Karpas-422 (cell line): ENCODE measurements at regions not wholly inside any gene's neighbourhood (a gene's known extent, or its start where the extent isn't known, plus 50 kb on each side); places are given as distances from the start of the nearest gene placed in this dataset.
"Not testable (repeated sequence)": the region's sequence is repeated elsewhere in the genome, so short reads cannot be mapped to it uniquely, and the experiment has no call there.

ENCODE experiments used
- DNase-seq: peaks from one replicate; pipeline ENCODE4 v3.0.0-alpha.2; 2015
- H2AFZ ChIP-seq: fragments of 200-600 bp; sonication (generic); 2 replicates; pipeline ENCODE4 v1.6.1; 2014; ENCODE audit warnings: antibody characterized with exemption, low read length, mixed read lengths
- H3K27ac ChIP-seq: fragments of 200-600 bp; sonication (generic); 2 replicates; pipeline ENCODE4 v1.5.1; 2014; ENCODE audit warnings: mild to moderate bottlenecking, low read length, moderate library complexity
- H3K27me3 ChIP-seq: fragments of 200-600 bp; sonication (generic); 2 replicates; pipeline ENCODE4 v1.6.1; 2014; ENCODE audit warnings: low read length, mixed read lengths
- H3K36me3 ChIP-seq: fragments of 200-600 bp; sonication (generic); 2 replicates; pipeline ENCODE4 v1.6.1; 2014; ENCODE audit warnings: low read length, mixed read lengths; ENCODE audit not compliant: insufficient read depth
- H3K4me1 ChIP-seq: fragments of 200-600 bp; sonication (generic); 2 replicates; pipeline ENCODE4 v1.6.1; 2014; ENCODE audit warnings: mild to moderate bottlenecking, low read length, mixed read lengths
- H3K4me2 ChIP-seq: fragments of 200-600 bp; sonication (generic); 2 replicates; pipeline ENCODE4 v1.6.1; 2014; ENCODE audit warnings: low read length, low read depth, mild to moderate bottlenecking; ENCODE audit not compliant: poor library complexity, severe bottlenecking
- H3K4me3 ChIP-seq: fragments of 200-600 bp; sonication (generic); 2 replicates; pipeline ENCODE4 v1.5.1; 2014; ENCODE audit warnings: mild to moderate bottlenecking, antibody characterized with exemption, low read length, mixed read lengths
- H3K79me2 ChIP-seq: fragments of 200-600 bp; sonication (generic); 2 replicates; pipeline ENCODE4 v1.6.1; 2014; ENCODE audit warnings: mild to moderate bottlenecking, low read length, mixed read lengths
- H3K9ac ChIP-seq: fragments of 200-600 bp; sonication (generic); 2 replicates; pipeline ENCODE4 v1.6.0; 2014; ENCODE audit warnings: low read length
- H3K9me2 ChIP-seq: fragments of 200-600 bp; sonication (generic), shearing (Covaris generic); replicated peaks from 2 replicates; pipeline ENCODE4 v1.6.0; 2014; ENCODE audit warnings: mild to moderate bottlenecking, low read length, moderate library complexity; ENCODE audit not compliant: insufficient read depth
- H3K9me3 ChIP-seq: fragments of 300-700, 200-600 bp; sonication (generic); 2 replicates; pipeline ENCODE4 v1.6.1; 2014; ENCODE audit warnings: low read length, mixed read lengths
- H4K20me1 ChIP-seq: fragments of 200-600 bp; sonication (generic); 2 replicates; pipeline ENCODE4 v1.6.1; 2014; ENCODE audit warnings: mild to moderate bottlenecking, antibody characterized with exemption, low read length, low read depth; ENCODE audit not compliant: insufficient read depth

GRCh38 chr13:82467626-82468025 lies 1414.6 kb downstream of the SLITRK1 start:
- H3K27ac ChIP-seq, result no peak overlapping the region
- no peak overlapping the region for H3K4me3 ChIP-seq
- H4K20me1 ChIP-seq, result no peaks in the 10 kb centered on the region
- no peaks in the 10 kb centered on the region for H3K79me2 ChIP-seq
- H3K4me1 ChIP-seq, result no peaks in the 10 kb centered on the region
- no peaks in the 10 kb centered on the region for H3K9me2 ChIP-seq
- H3K4me2 ChIP-seq, result no peak overlapping the region
- no peak overlapping the region for H2AFZ ChIP-seq
- no peaks in the 10 kb centered on the region for H3K36me3 ChIP-seq
- peaks cover 17% of the 10 kb centered on the region; the same call in 1 of the 2 replicates for H3K9me3 ChIP-seq
- H3K9ac ChIP-seq, result no peak overlapping the region
- DNase-seq, result no peak
- no peaks in the 10 kb centered on the region for H3K27me3 ChIP-seq

DNA sequence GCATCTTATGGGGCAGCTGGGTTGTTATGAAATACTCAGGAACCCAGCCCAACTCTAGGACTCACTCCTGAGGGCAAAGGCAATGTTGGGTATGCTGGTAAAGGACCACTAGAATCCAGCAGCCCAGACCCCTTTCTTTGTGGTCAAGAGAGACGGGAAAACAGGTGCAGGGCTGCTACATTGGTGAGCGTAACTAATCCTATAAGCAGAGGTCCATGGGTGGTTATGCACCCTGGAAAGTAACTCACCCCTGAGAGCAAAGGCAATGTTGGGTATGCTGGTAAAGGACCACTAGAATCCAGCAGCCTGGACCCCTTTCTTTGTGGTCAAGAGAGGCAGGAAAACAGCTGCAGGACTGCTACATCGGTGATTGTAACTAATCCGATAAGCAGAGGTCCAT lies 1422.7 kb downstream of the SLITRK1 start:
- not testable (repeated sequence) for H3K4me1 ChIP-seq, H3K9ac ChIP-seq, H3K4me3 ChIP-seq, H3K27me3 ChIP-seq, H3K9me2 ChIP-seq, H2AFZ ChIP-seq, H3K79me2 ChIP-seq, H3K9me3 ChIP-seq, H3K27ac ChIP-seq, H3K36me3 ChIP-seq, H3K4me2 ChIP-seq, H4K20me1 ChIP-seq, DNase-seq

- Histone ChIP-seq H3K27ac (no peak overlapping the region), H3K36me3 (no peaks in the 10 kb centered on the region), H2AFZ (no peak overlapping the region), H4K20me1 (no peaks in the 10 kb centered on the region), H3K9ac (no peak overlapping the region), H3K9me2 (no peaks in the 10 kb centered on the region), H3K9me3 (peaks cover 2% of the 10 kb centered on the region; the same call in 1 of the 2 replicates), H3K4me2 (no peak overlapping the region), H3K27me3 (no peaks in the 10 kb centered on the region), H3K4me1 (no peaks in the 10 kb centered on the region), H3K79me2 (no peaks in the 10 kb centered on the region), H3K4me3 (no peak overlapping the region)
- no peak for DNase-seq
These were observed 1424.1 kb downstream of the SLITRK1 start for GRCh38 chr13:82458169-82458568.

DNA sequence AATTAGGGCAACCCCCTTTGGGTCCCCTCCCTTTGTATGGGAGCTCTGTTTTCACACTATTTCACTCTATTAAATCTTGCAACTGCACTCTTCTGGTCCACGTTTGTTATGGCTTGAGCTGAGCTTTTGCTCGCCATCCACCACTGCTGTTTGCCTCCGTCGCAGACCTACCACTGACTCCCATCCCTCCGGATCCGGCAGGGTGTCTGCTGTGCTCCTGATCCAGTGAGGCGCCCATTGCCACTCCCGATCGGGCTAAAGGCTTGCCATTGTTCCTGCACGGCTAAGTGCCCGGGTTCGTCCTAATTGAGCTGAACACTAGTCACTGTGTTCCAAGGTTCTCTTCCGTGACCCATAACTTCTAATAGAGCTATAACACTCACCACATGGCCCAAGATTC lies 1424.7 kb downstream of the SLITRK1 start:
- H3K36me3 ChIP-seq, H4K20me1 ChIP-seq, H3K27ac ChIP-seq, H3K9me3 ChIP-seq, H3K4me2 ChIP-seq, H3K9me2 ChIP-seq, DNase-seq, H3K27me3 ChIP-seq, H3K79me2 ChIP-seq, H3K9ac ChIP-seq, H3K4me3 ChIP-seq, H3K4me1 ChIP-seq, H2AFZ ChIP-seq: not testable (repeated sequence)

DNA sequence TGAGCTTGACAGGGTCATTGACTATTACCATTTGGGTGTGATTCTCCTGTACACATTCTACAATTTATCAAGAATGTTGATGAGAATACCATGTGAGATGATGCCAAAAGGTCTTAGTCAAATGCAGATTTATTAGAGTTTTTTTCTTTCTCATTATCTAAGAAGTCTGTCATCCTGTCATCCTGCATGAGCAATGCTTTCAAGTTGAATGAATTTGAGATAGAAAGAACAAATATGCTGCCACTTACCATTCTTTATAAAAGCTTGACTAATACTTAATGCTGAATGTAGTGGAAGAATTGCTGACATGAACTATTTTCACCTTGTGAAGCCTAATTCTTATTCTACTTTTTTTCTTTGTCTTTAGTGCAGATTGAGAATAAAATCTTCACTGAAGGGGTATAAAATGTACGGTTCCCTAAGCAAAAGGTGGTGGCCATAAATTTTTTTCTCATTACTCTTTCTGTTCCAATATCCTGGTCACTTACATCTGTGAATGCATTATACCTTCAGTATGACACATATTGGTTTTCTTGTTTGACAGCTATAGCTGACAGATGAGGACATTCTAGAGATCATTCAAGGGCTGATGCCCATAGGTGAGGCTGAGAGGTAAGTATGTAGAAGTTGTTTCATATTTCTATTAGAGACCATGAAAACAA lies 1434.7 kb downstream of the SLITRK1 start:
- Histone ChIP-seq H3K4me3 (no peak overlapping the region), H3K27me3 (no peaks in the 10 kb centered on the region), H3K36me3 (no peaks in the 10 kb centered on the region), H3K9me3 (peaks cover 16% of the 10 kb centered on the region), H3K4me2 (no peak overlapping the region), H3K9ac (no peak overlapping the region), H2AFZ (no peak overlapping the region), H4K20me1 (no peaks in the 10 kb centered on the region), H3K79me2 (no peaks in the 10 kb centered on the region), H3K9me2 (no peaks in the 10 kb centered on the region), H3K27ac (no peak overlapping the region), H3K4me1 (no peaks in the 10 kb centered on the region)
- DNase-seq, result no peak

DNA sequence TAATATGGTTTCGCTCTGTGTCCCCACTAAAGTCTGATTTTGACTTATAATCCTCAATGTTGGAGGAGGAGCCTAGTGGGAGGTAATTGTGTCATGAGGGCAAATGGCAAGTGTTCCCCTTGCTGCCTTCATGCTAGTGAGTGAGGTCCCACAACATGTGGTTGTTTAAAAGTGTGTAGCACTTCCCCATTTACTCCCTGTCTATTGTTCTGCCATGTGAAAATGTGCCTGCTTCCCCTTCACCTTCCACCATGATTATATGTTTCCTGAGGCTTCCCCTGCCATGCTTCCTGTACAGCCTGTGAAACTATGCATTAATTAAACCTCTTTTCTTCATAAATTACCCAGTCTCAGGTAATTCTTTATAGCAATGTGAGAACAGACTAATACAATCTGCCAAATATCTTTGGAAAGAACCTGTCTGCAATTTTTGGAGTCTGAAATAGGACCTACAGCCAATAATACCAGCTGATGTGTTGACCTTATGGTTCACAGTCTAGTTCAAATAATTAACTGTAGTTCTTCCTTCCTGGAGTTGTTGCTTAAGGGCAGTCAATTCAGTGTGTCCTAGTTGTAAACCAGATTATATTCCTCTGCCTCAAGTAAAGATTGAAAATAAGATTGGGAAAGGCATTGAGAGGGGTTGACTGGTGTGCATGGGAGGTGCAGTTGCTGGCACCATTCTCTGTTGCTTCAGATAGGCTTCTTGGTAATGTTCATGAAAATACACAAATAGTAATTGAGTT lies 1442.9 kb downstream of the SLITRK1 start:
- no peaks in the 10 kb centered on the region for H3K79me2 ChIP-seq
- no peaks in the 10 kb centered on the region for H3K27me3 ChIP-seq
- no peak overlapping the region for H3K4me3 ChIP-seq
- no peak overlapping the region for H3K27ac ChIP-seq
- peaks cover 13% of the 10 kb centered on the region for H3K9me3 ChIP-seq
- no peaks in the 10 kb centered on the region for H4K20me1 ChIP-seq
- H2AFZ ChIP-seq, result no peak overlapping the region
- no peaks in the 10 kb centered on the region for H3K9me2 ChIP-seq
- H3K9ac ChIP-seq, result no peak overlapping the region
- no peak for DNase-seq
- H3K4me2 ChIP-seq, result no peak overlapping the region
- no peaks in the 10 kb centered on the region for H3K36me3 ChIP-seq
- no peaks in the 10 kb centered on the region for H3K4me1 ChIP-seq

GRCh38 chr13:82438320-82438719 lies 1444.0 kb downstream of the SLITRK1 start:
- Histone ChIP-seq H3K4me1 (no peaks in the 10 kb centered on the region), H3K27ac (no peak overlapping the region), H3K79me2 (no peaks in the 10 kb centered on the region), H3K4me2 (no peak overlapping the region), H3K9me2 (no peaks in the 10 kb centered on the region), H4K20me1 (no peaks in the 10 kb centered on the region), H3K9ac (no peak overlapping the region), H3K27me3 (no peaks in the 10 kb centered on the region), H3K4me3 (no peak overlapping the region), H3K9me3 (peaks cover 13% of the 10 kb centered on the region), H2AFZ (no peak overlapping the region), H3K36me3 (no peaks in the 10 kb centered on the region)
- no peak for DNase-seq

DNA sequence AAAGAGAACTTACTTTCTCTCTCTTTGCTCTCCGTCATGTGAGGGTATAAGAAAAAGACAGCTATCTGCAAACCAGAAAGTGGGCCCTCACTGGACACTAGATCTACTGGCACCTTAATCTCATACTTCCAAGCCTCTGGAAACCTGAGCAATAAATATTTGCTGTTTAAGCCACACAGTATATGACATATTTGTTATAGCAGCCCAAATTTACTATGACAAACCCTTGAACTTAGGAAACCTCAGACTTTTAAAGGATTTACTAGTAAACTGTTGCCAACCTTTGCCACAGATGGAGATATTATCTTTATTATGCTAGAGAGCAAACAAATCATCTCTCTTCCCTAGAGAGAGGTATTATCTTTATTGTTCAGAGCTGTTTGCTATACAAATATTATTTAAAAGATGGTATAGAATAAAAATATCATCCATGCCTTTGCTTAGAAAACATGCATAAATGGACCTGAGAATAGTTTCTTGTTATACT lies 1446.1 kb downstream of the SLITRK1 start:
- H3K36me3 ChIP-seq, result no peaks in the 10 kb centered on the region
- DNase-seq, result no peak
- H3K9me2 ChIP-seq, result no peaks in the 10 kb centered on the region
- no peaks in the 10 kb centered on the region for H3K4me1 ChIP-seq
- H3K27me3 ChIP-seq, result no peaks in the 10 kb centered on the region
- H3K9ac ChIP-seq, result no peak overlapping the region
- no peak overlapping the region for H3K4me2 ChIP-seq
- H3K9me3 ChIP-seq, result peaks cover 13% of the 10 kb centered on the region
- H3K79me2 ChIP-seq, result no peaks in the 10 kb centered on the region
- H2AFZ ChIP-seq, result no peak overlapping the region
- no peak overlapping the region for H3K4me3 ChIP-seq
- H4K20me1 ChIP-seq, result no peaks in the 10 kb centered on the region
- no peak overlapping the region for H3K27ac ChIP-seq
